Adipocyte (in vitro differentiated cells): ENCODE measurements at regions not wholly inside any gene's neighbourhood (a gene's known extent, or its start where the extent isn't known, plus 50 kb on each side); places are given as distances from the start of the nearest gene placed in this dataset.
"Not testable (repeated sequence)": the region's sequence is repeated elsewhere in the genome, so short reads cannot be mapped to it uniquely, and the experiment has no call there.

ENCODE experiments used
- DNase-seq: peaks from one replicate; pipeline ENCODE4 v3.0.0-alpha.2; 2015; ENCODE audit warnings: low read depth
- H3K27me3 ChIP-seq: replicated peaks from 2 replicates; pipeline ENCODE4 v1.7.0; 2013; ENCODE audit warnings: mild to moderate bottlenecking, low read length, moderate library complexity; ENCODE audit not compliant: control insufficient read depth, insufficient read depth
- H3K36me3 ChIP-seq: 2 replicates; pipeline ENCODE4 v1.7.0; 2013; ENCODE audit warnings: low read length, mild to moderate bottlenecking, moderate library complexity; ENCODE audit not compliant: control insufficient read depth, insufficient read depth, severe bottlenecking
- H3K4me1 ChIP-seq: 2 replicates; pipeline ENCODE4 v1.7.0; 2013; ENCODE audit warnings: mild to moderate bottlenecking, low read length, moderate library complexity; ENCODE audit not compliant: control insufficient read depth, insufficient read depth
- H3K4me3 ChIP-seq: 2 replicates; pipeline ENCODE4 v1.7.0; 2013; ENCODE audit warnings: mild to moderate bottlenecking, low read length, moderate library complexity
- H3K9ac ChIP-seq: 2 replicates; pipeline ENCODE4 v1.7.0; 2013; ENCODE audit warnings: mild to moderate bottlenecking, low read length, moderate library complexity
- H3K9me3 ChIP-seq: 2 replicates; pipeline ENCODE4 v1.7.0; 2013; ENCODE audit warnings: mild to moderate bottlenecking, low read length, moderate library complexity; ENCODE audit not compliant: control insufficient read depth

GRCh38 chr1:149157409-149157808, 54.1 kb upstream of the NBPF9 start:
- H3K9ac ChIP-seq, DNase-seq, H3K36me3 ChIP-seq, H3K4me3 ChIP-seq, H3K4me1 ChIP-seq, H3K27me3 ChIP-seq, H3K9me3 ChIP-seq: not testable (repeated sequence)

DNA sequence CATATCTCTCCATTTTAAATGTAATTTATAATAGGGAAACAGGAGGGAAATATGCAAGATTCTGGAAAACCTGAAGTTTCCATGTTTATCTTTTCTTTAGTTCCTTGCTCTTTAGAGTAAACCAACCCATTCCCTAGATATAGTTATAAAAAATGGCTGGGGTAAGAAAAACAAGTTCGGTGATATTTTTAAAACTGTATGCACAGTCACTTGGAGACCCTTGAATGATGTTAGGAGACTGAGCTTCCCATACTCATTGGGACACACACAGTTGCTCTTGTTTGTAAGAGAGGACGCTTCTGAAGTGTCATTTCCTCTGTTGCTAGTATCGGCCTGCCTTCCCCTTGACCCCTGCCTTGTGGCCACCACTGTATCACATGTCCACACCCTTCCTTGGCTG, 55.0 kb upstream of the NBPF9 start:
- H3K4me3 ChIP-seq, DNase-seq, H3K4me1 ChIP-seq, H3K9me3 ChIP-seq, H3K9ac ChIP-seq, H3K27me3 ChIP-seq, H3K36me3 ChIP-seq: not testable (repeated sequence)

DNA sequence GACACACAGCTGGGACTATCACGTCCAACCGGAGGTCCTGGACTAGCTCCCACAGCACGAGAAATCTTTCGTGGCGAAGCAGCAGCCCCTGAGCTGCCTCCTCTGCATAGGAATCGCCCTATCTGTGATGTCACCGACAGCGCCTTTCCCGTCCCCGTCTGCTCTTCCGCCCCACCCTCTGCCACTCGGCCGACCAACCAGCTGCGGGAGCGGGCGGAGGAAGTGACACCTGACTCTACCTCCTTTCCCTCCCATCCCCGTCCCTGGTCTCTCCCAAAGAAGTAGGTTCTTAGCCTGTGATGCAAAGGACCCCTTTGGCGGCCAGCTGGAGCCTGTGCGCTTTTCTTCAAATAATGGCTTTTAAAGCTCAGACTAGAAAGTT, 59.7 kb upstream of the NBPF9 start:
- H3K9me3 ChIP-seq, H3K4me3 ChIP-seq, DNase-seq, H3K36me3 ChIP-seq, H3K27me3 ChIP-seq, H3K4me1 ChIP-seq, H3K9ac ChIP-seq: not testable (repeated sequence)

DNA sequence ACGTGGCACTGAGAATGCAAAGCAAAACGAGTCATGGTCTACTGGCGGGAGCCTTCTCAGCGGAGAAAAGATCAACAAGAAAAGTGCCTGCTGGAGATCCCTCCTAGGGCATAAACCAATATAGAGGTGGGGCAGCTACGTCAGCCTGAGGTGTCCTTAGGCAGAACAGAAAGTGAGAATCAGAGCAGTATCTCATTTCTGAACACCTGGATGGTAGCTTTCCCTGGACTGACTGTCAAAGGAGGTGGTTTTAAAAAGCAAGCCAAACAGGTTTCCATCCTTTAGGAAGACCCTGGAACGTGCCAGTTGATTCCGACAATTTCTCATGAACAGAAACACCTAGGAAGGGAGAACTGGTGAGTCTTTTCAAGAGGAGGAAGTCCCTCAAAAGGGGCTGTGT, 71.4 kb upstream of the NBPF9 start:
- not testable (repeated sequence) for H3K36me3 ChIP-seq

GRCh38 chr1:149175812-149176211, 72.5 kb upstream of the NBPF9 start:
- not testable (repeated sequence) for H3K4me1 ChIP-seq, H3K9me3 ChIP-seq, H3K36me3 ChIP-seq, H3K4me3 ChIP-seq, H3K27me3 ChIP-seq, H3K9ac ChIP-seq, DNase-seq

More for the DNA sequence above, 71.4 kb upstream of the NBPF9 start:
- not testable (repeated sequence) for H3K9me3 ChIP-seq, H3K27me3 ChIP-seq, H3K4me3 ChIP-seq, DNase-seq, H3K9ac ChIP-seq, H3K4me1 ChIP-seq

DNA sequence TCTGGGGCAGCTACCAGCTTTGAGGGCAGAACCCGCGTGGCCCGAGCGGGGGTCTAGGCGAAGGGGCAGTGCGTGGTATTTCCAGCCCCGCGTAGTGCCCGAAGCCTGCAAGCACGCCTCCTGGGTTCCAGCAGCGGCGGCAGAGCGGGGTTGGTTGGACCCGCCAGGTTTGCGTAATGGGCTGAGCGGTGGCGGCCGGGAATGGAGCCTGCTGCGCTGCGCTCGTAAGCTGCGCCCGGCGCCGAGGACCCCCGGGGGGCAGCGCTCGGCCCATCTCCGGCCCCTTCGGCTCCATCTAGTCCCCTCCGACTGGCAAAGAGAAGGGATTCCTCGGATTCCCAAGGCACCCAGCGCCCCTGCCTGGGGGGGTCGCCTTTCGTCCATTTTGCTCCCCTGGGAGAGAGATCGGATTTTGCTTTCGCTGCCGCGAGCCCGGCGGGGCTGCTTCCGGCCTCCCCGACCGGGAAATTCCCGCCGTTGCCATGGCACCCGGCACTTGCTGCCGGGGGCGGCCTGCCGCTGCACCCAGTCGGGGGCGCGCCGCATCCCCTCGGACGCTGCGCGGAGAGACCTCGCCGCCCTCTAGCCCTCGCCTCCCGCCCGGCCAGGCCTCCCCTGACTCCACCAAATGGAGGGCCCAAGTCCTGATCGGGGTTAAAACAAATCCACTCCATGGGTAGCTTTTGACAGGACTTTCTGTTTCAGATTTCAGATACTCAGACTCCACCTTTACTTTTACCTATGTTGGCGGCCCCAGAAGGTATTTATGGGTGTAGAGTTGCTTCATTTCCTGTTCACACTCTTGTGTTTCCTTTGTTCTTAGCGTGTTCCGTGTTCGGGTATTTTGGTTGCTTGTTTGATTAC, 73.3 kb upstream of the NBPF9 start:
- peak overlapping the region; percentile 72 for H3K4me3 ChIP-seq
- not testable (repeated sequence) for H3K9me3 ChIP-seq, H3K4me1 ChIP-seq, H3K36me3 ChIP-seq, H3K27me3 ChIP-seq
- peak overlapping the region; percentile 79 for H3K9ac ChIP-seq
- DNase-seq: peak; percentile 65

DNA sequence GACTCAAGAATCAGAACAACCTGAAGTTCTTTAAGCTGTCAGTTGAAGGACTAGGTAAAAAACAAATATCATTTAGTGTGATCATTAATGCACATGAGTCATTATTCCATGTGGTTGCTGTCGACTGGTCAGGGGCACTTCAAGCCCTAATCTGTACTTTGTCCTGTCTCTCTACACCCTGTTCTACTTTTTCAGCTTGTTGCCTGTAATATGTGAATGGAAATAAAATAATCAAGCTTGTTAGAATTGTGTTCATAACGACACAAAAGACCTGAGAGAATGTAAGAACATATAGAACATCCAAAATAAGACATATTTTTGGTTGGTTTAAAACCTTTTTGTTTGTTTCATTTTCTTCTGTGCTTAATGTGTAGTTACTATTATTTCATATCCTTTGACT, 87.4 kb upstream of the NBPF9 start:
- not testable (repeated sequence) for H3K36me3 ChIP-seq, H3K9me3 ChIP-seq

DNA sequence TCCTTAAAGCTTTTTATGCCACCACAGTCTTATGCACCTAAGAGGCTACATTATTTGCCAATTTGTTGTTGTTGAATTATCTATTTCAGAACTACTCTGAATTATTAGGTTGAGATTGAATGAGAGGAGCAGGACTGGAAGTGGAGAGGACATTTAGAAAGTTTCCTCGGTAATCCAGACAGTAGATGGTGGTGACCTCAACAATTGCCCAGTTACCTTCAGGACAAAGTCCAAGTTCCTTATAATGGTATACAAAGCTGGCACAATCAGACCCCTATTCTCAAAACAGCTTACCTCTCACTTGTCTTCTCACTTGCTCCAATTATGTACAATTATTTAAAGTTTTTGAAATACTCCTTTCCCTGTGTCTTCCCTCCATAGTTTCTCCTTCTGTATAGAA, 93.3 kb upstream of the NBPF9 start:
- not testable (repeated sequence) for H3K4me3 ChIP-seq, H3K4me1 ChIP-seq, DNase-seq, H3K27me3 ChIP-seq, H3K9ac ChIP-seq, H3K36me3 ChIP-seq, H3K9me3 ChIP-seq

More for the DNA sequence above, 87.4 kb upstream of the NBPF9 start:
- H3K9ac ChIP-seq, H3K27me3 ChIP-seq, DNase-seq, H3K4me1 ChIP-seq, H3K4me3 ChIP-seq: not testable (repeated sequence)

DNA sequence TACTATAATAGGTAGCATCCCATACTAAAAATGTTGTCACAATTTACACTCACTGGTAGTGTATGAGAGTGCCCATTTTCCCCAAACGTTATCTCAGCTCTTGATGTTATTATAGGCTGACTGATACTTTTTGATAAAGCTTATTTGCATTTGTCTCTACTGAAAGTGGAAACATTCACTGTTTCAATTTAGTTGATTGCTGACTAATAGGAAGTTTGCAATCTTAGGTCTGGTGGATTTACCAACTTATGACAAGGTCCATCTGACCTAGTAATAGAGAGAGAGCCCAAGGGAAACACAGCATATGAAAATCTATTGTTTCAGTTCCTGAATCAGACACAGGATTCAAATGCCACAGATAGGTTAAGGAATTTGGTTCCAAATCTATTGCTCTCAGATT, 97.2 kb upstream of the NBPF9 start:
- H3K4me1 ChIP-seq, H3K9ac ChIP-seq, H3K36me3 ChIP-seq, H3K4me3 ChIP-seq, H3K9me3 ChIP-seq, H3K27me3 ChIP-seq: not testable (repeated sequence)
- peak; percentile 59 for DNase-seq

DNA sequence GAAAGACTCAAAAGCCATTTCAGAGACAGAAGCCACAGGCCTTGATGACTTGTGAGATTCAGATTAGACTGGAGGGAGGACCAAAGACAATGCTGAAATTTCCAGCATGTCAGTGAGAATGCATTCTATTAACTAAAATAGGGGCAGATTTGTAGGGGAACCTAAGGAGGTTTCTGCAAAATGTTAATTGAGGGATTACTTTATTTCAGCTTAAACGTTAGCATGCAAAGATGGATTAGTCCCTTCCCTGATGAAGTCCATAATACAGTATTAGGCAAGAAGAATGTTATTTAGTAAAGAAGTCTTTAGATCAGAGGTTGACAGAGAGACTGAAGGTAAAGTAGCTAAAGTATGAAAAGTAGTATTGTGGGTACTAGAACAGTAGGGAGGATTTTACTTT, 98.9 kb upstream of the NBPF9 start:
- not testable (repeated sequence) for H3K4me3 ChIP-seq, H3K36me3 ChIP-seq, DNase-seq, H3K27me3 ChIP-seq, H3K9ac ChIP-seq, H3K4me1 ChIP-seq, H3K9me3 ChIP-seq

- not testable (repeated sequence) for H3K36me3 ChIP-seq, H3K9ac ChIP-seq, H3K27me3 ChIP-seq, H3K4me1 ChIP-seq, H3K4me3 ChIP-seq, DNase-seq, H3K9me3 ChIP-seq
Observed at GRCh38 chr1:149204396-149204795, 101.0 kb upstream of the NBPF9 start.

GRCh38 chr1:149208836-149209235, 105.5 kb upstream of the NBPF9 start:
- H3K4me1 ChIP-seq, H3K9ac ChIP-seq: not testable (repeated sequence)

More at GRCh38 chr1:149208836-149209235, 105.5 kb upstream of the NBPF9 start:
- H3K27me3 ChIP-seq, DNase-seq, H3K4me3 ChIP-seq, H3K36me3 ChIP-seq, H3K9me3 ChIP-seq: not testable (repeated sequence)
